ENCODE measurements at regions not wholly inside any gene's neighbourhood (a gene's known extent, or its start where the extent isn't known, plus 50 kb on each side); places are given as distances from the start of the nearest gene placed in this dataset.

GRCh38 chr12:115260762-115261675 is 577.0 kb upstream of the TBX3 start:
- no peak for TF ChIP-seq ZNF70 (CRISPR knock-in tag; IDR thresholded peaks at IDR 0.05)
- no peak for TF ChIP-seq CREB5 (CRISPR knock-in tag; IDR thresholded peaks at IDR 0.05; ENCODE audit: low read depth)
